GM21515 (cell line): ENCODE measurements at regions not wholly inside any gene's neighbourhood (a gene's known extent, or its start where the extent isn't known, plus 50 kb on each side); places are given as distances from the start of the nearest gene placed in this dataset.

Source experiments
- ATAC-seq: cut with Tn5 transposase; IDR thresholded peaks from one replicate; pipeline ENCODE4 v1.9.1; 2021; ENCODE audit not compliant: unreplicated experiment

DNA sequence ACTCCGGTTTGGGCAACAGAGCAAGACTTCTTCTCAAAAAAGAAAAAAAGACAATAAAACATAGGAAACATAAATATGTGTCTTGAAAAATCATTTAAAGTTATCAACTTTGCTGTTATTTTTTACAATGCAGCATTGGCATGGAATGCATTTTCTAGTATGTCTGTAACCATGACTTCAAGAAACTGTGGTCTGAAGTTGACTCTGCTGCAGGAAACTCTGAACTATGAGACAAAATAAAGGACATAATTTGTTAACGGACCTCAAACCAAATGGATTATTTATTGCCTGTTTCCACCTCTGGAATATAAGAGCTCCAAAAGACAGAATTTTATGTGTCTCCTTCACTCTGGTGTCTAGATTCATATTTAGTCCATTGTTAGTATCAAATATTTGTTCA, 79.1 kb downstream of the TRIB2 start:
- no peak for ATAC-seq

DNA sequence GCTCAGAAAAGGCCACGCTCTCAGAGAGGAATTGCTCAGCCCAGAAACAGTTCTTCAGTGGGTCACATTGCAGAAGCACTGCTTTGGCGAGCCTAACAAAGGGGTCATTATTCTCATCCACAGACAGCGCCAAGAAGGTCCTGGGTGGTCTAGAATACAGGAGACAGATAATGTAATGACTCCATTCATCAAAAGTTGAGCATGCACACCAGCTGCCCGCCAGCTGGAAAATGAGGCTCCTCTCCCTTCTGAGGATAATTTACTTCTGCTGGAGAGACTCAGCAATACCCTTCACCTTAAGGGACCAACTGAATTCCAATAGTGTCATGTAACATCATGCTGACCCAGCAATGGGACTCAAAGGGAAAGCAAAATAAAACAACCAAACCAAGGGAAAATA, 79.9 kb downstream of the TRIB2 start:
- no peak for ATAC-seq

DNA sequence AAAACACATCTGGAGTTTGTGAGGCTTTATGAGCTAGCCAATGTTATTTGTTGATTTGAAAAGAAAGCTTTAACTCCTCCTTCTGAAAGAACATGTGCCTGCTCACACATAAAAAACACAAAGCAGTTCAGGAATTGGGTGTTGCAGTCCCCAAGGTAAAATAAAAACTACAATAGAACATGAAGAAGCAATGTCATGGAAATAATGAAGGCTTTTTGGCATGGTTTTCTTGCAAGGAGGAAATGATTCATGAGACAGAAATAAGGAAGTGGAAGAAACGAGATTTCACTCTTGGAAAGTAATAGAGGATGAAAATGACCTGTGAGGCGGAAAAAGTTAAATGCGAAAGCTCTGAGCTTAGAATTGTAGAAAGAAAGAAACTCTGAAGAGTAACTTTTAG, 81.1 kb downstream of the TRIB2 start:
- no peak for ATAC-seq

DNA sequence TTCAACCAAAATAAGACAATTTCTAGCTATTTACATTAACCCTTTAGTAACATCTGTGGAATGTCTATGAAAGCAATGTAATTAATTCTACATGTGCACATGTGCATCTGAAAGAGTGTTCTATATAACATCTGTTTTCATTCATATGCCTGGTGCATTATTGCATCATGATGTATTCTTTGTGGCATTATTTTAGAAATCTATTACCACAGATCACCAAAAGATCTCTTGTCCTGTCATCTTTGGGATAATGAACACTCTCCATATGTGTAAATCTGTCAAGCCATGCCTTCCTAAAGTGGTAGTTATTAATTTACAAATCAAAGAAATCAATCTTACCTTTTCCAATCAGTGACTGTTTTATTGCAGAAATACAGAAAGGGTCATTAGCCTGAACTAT, 86.9 kb downstream of the TRIB2 start:
- no peak for ATAC-seq

DNA sequence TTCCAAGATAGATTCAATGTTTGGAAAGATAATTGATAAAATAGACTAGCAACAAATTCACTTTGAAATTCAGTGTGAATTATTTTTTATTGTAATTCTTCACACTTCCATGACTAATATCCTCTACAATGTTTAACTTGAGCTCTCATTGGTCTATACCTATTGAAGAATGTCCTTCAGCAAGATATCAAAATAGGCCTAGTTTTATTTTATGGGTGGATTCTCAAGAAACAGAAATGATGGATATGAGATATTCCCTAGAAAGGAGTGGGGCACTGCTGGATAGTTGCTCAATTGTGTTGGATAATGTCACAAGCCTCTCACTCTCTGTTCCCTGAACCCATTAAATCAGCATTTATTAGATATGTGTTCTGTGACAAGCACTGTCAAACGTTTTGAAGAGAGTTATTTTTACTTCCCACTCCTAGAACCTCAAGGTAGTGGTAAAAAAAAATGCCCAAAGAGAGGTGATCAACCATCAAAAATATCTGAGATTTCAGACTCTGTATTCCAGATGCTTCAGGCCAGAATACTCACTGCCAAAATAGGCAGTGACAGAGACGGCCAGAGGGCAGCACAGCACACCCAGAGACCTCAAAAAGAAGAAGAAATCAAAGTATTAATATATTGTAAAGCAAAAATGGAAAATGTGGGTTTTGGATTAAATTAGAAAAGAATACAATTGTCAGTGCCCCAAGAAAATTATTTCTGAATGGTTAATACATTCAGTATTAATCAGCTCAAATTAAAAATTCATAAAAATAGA, 87.5 kb downstream of the TRIB2 start:
- no peak for ATAC-seq

DNA sequence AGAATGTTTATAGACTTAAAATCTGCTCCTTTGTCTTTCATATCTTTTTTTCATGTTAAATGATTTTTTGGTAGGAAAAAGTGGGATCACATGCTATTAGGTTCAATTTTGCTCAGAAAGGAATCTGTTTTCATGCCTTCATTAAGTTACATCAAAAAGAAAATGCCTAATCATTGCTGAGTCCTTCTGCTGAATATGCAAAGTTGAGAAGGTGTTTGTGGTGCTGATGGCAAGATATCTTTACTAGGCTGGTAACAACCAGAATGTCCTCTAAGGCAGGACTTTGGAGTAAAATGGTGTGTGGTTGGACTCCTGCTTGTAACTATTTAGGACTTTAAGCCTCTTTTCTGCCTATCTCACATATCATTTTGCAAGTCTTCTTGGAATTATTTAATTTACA, 88.3 kb downstream of the TRIB2 start:
- ATAC-seq: no peak

DNA sequence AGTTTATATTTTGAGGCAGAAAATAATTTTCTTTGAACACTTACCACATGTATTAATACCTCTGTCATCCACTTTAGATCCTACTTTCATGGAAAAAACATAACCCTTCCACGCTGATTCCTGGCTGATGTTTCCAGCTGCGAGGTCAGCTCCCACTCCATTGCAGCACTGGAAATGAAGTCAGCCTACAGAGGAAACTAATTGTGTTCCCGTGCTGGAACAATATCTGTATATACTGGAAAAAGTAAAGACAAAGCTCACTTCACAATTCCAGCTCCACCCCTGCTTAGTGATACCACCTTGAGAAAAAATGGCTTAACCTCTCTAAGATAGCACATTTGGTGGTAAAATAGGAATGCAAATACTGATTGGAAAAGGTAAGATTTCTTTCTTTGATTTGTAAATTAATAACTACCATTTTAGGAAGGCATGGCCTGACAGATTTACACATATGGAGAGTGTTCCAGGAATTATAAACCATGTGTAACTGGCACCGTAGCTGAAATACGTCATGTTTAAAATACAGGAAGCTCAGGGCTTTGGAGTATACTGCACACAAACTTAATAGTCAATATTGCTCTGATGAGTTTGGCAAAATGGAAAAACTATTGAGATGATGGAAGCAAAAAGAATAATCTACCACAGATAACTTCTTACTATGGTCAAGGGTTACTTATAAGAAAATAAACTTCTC, 90.0 kb downstream of the TRIB2 start:
- no peak for ATAC-seq

DNA sequence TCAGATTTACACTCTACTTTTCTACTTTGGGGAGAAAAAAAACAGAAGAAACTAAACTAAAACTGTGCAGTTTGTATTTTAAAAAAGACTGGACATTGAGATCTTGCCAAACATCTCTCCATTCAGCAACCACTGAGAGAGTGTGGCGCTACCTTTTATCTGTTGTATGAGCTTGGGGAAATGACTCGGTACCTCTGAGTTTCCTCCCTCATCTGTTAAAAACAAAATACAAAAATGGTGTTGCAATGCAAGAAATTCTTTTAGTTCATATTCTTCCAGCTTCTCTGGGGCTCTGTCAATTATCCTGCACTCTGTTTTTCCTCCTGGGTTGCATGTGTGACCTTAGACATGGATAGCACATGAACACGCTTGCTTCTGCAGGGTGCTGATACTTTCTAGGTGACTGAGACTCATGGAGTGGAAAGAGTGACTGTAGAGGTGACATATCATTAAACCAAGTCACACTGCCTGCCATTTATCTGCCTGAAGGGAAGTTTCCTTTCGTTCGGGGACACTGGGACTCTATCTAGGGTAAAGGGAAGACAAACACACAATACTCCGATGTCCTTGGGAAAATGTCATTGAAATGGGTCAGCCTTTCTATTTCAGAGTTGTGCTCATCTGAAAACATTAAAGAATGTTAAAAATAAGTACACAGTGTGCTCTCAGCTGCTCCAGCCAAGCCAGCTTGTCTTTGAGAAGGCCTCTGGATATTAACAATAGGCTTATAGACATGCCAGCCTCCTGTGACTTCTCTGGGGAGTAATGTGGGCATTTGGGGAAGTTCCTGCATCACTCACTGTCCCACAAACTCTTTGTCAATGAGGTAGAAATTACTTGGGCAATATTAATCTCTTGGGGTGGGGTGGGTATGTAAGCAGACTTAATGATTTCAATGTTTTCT, 91.4 kb downstream of the TRIB2 start:
- no peak for ATAC-seq

DNA sequence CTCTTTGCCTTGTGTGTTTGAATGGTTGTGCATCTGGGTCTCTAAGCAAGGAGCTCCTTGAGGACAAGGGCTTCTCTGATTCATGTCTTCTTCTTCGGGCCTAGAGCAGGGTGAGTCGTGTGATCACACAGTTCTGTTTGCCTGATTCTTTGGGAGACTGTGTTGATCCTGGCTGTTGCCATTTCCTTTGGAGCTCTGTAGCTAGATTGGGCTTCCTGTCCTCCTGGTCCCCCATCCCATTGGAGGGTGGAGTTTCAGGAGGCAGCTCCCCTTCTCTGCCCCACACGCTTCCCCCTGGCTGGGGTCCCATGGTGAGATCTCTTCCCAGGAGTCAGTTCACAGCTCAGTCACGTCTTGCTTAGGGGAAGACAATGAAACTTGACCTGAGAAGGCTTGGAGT, 92.8 kb downstream of the TRIB2 start:
- ATAC-seq: no peak

DNA sequence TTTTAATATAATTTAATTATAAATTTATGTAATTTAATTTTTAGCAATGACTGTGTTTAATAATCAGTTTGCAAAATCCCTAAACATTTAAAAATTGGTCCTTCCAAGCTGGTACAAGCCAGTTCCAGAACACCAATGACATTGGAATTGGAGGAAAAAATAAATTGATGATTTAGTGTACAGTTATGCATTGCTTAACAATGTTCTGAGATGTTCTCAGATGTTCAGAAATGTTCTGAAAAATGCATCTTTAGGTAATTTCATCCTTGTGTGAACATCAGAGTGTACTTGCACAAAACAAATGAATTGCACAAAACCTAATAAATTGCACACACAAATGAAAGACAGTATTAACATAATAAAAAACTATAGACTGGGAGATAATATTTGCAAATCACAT, 95.2 kb downstream of the TRIB2 start:
- no peak for ATAC-seq

DNA sequence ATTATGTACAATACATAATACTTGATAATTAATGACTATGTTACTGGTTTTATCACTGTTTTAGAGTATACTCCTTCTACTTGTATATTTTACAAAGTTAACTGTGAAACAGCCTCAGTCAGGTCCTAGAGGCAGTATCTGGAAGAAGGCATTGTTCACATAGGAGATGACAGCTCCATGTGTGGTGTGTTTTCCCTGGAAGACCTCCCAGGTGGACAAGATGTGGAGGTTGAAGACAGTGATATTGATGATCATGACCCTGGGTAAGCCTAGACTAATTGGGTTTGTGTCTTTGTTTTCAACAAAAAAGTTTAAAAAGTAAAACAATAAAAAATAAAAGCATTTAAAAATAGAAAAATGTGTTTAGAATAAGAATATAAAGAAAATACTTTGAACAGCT, 96.4 kb downstream of the TRIB2 start:
- ATAC-seq: no peak

DNA sequence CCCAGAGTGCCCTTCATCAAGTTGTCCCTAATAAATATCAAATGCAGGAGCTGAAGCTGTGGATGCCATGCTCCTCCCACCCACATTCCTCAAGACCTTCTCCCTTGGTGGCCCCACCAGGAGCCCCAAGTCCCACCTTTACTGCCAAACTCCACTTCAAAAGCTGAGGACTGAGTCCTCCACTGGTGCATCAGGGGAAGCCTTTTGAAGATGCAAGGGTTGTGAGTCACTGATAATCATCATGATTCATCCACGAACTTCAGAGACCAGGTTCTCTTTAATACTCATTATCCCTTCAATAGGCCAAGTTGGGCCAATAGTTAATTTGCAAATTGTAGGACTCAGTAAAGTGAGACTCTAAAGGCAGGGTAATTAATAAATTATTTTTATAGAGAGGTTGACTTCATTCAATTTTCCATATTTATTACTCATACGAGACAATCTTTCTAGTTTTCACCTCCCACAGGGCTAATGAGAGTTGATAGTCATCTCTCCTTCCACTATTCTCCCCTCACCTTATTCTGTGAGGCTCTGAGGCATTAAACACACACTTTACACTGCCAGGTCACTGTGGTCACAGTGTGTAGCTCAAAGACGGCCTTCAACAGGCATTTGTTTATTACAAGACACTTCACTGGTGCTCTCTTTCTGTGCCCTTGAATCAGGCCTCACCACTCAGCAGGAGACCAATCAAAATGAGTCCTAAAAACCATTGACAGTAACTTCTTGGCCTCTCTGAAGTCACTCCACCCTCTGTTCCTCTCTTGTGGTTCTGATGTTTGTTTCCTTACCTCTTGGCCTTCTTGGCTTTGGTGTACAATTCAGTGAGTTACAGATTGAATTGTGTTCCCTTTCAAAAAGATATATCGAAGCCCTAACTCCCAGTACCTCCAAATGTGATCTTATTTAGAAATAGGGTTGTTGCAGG, 99.9 kb downstream of the TRIB2 start:
- no peak for ATAC-seq

DNA sequence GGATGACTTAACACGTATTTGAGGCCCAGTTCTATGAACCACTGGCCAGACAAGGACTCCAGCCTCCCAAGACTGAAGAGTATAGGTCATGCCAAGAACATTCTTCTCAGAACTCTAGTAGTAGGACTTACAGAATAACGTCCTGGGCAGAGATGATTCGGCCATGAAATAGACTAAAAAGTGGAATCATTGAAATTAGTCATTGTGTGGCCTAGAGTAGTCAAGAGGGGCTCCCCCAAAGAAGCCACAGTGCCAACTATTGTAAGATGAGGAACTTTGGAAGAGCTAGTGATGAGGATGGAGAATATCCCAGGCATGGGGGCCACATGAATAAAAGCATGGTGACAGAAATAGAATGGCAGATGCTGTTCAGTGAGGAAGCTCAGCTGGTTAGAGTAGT, 101.1 kb downstream of the TRIB2 start:
- ATAC-seq: no peak

DNA sequence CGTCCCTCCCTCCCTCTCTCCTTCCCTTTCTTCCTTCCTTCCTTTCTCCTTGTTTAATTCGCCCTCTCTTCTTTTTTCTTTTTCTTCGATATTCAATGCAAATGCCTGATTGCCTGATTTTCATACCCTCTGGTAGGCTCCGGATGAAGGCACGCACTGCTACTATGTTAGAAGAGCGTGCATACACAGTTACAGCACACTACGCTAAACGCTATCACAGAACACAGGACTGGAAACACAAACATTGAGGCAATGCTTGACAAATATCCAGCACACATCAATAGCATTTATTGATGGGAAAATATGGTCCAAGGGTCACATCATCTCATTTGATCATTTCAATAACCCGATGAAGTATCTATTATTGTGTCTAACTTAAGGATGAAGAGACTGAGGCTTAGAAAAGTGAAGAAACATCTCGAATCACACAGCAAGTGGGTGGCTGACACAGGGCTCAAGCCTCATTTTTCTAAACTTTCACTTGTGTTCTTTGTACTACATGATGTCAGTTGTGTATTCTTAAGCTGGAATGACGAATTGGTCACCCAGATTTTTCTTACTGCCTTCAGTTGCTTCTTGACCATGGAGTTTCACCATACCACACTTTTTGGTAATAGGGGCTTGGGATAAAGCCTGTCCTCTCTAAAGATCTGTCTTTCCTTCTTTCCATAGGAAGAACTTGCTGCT, 101.8 kb downstream of the TRIB2 start:
- no peak for ATAC-seq

DNA sequence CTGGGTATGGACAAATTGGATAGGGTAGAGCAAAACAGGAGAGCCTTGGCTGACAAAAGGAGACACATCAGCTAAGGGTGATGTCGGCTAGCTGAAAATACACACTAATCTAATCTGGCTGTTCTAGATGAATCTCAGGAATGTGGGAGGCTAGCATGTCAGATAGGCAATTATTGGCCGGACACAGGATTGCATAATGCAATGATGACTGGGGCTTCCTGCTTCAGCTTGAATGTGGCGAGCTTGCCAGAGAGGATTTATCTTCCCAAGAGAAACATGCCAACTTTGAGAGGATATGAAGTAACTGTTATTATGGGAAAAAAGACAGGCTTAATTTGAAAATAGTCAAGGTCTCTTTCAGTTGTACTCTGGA, 102.4 kb downstream of the TRIB2 start:
- ATAC-seq: no peak

DNA sequence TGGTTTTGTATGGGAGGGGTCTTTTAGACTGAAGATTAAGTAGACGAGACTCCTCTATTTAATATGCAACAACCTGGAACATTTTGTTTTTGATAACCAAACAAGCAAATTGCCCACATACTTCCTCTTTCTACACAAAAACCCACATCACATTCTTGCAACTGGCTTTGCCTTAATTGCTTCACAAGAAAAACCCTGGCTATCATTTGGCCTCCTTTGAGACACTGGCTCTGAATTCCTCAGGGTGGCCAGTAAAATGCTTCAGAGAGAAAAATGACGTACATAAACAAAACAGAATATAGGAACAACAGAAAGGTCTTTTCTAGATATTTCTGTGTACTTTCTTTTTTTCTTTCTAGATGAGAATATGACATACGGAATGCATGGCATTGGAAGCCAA, 103.0 kb downstream of the TRIB2 start:
- ATAC-seq: no peak

DNA sequence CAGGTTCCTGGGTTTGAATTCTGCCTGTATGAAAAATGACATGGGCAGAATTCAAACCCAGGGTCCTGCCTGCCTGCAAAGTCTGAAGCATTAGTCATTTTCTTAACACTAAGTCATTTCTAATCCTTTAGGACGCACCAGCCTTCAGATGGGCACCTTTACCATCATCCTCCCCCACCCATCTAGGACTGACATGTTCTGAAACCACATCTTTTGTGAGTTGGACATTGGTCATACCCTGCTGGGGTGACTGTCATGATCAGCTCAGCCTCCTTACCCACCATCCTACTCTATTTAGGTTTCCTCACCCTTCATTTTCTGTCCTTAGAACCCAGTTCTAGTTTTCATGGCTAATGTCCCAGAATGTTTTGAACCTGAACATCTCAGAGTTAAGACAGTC, 104.9 kb downstream of the TRIB2 start:
- ATAC-seq: no peak

DNA sequence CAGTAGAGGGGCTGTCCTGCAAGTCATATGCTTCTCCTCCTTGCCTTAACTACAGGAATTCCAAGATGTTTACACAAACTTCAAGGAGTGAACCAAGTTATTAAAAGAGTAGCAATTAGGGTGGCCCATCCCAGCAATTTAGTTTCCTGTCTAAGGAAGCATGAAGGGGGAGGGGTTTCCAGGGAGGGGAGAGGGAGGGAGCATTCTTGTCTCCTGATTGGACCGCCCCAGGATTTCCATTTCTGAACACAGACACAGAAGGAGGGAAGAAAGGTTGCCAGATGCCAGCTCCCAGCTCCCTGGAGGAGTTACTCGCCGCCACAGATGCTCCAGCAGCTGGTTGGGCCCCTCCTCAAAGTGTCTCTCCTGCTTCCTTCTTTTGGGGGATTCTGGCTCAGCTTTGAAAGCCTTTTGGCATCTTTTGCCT, 107.6 kb downstream of the TRIB2 start:
- ATAC-seq: no peak

DNA sequence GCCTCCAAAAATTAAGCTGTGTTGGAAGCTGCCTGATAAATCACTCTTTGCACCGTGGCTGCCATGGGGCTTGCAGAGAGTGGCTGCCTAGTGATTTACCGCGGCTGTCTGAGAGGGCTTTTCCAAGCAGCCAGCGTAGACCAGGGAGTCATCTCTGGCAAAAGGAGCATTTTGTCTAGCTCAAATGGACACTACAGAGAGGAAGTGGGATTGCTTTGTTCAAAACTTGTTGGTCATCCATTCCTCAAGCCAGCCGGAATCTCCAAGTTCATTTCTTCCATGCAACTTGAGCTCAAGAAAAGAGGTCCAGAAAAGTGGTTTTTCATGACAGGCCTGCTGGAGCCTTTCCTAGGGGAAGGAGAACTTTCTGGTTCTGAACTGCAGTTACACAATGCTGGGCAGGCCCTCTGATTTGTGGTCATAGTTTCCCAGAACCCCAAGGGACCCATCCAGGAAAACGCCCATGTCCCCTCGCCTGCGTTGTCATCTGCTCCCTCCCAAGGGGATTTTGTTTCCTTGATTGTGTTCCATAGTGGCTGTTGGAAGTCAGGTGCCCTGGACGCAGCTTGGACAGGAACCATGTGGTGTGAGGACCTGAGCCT, 108.1 kb downstream of the TRIB2 start:
- ATAC-seq: no peak

DNA sequence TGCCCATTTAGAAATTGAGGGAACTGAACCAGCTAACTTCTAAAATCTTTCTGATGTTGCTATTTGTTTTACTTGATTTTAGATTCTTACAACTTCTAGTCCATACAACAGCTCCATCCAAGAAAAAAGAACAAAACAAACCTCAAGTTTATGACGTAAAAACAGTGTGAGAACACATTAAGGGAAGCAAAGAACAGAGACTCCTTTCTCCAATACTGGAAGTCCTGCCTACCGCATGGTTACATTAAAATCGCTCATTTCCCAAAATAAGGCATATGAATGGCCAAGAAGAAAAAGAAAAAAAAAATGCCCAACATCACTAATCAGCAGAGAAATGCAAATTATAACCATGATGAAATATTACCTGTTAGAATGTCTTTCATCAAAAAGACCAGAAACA, 110.0 kb downstream of the TRIB2 start:
- no peak for ATAC-seq
